Smooth muscle cell (in vitro differentiated cells): ENCODE measurements at regions not wholly inside any gene's neighbourhood (a gene's known extent, or its start where the extent isn't known, plus 50 kb on each side); places are given as distances from the start of the nearest gene placed in this dataset.
"Not testable (repeated sequence)": the region's sequence is repeated elsewhere in the genome, so short reads cannot be mapped to it uniquely, and the experiment has no call there.

ENCODE experiments used
- DNase-seq: peaks from one replicate; lab custom pipeline; 2025; ENCODE audit not compliant: unreplicated experiment; lab: John Stamatoyannopoulos, UW
- H2AFZ ChIP-seq: fragments of 200-600 bp; sonication (generic); 2 replicates; pipeline ENCODE4 v1.6.0; 2016; ENCODE audit warnings: antibody characterized with exemption, low read depth, mild to moderate bottlenecking
- H3F3A ChIP-seq: fragments of 200-600 bp; sonication (generic); 2 replicates; pipeline ENCODE4 v1.6.0; 2017; ENCODE audit warnings: antibody characterized with exemption, low read depth
- H3K27ac ChIP-seq: fragments of 200-600 bp; sonication (generic); 2 replicates; pipeline ENCODE4 v1.5.1; 2016; ENCODE audit warnings: low read depth, mild to moderate bottlenecking
- H3K27me3 ChIP-seq: fragments of 200-600 bp; sonication (generic); 2 replicates; pipeline ENCODE4 v1.6.1; 2016; ENCODE audit warnings: low read depth, mild to moderate bottlenecking
- H3K36me3 ChIP-seq: fragments of 200-600 bp; sonication (generic); 2 replicates; pipeline ENCODE4 v1.5.1; 2016; ENCODE audit warnings: low read depth
- H3K4me1 ChIP-seq: fragments of 200-600 bp; sonication (generic); 2 replicates; pipeline ENCODE4 v1.5.1; 2016; ENCODE audit warnings: low read depth
- H3K4me2 ChIP-seq: fragments of 200-600 bp; sonication (generic); 2 replicates; pipeline ENCODE4 v1.6.0; 2016; ENCODE audit warnings: mild to moderate bottlenecking
- H3K4me3 ChIP-seq: fragments of 200-600 bp; sonication (generic); 2 replicates; pipeline ENCODE4 v1.5.1; 2016; ENCODE audit warnings: mild to moderate bottlenecking
- H3K79me2 ChIP-seq: fragments of 200-600 bp; sonication (generic); 2 replicates; pipeline ENCODE4 v1.6.0; 2016; ENCODE audit warnings: low read depth, mild to moderate bottlenecking
- H3K9ac ChIP-seq: fragments of 200-600 bp; sonication (generic); 2 replicates; pipeline ENCODE4 v1.6.0; 2016; ENCODE audit warnings: low read depth
- H3K9me3 ChIP-seq: fragments of 200-600 bp; sonication (generic); replicated peaks from 2 replicates; pipeline ENCODE4 v1.5.1; 2016; ENCODE audit warnings: low read depth
- H4K20me1 ChIP-seq: fragments of 200-600 bp; sonication (generic); 2 replicates; pipeline ENCODE4 v1.6.0; 2016; ENCODE audit warnings: low read depth
- CTCF ChIP-seq: fragments of 200-600 bp; sonication (generic); IDR thresholded peaks from 2 replicates; pipeline ENCODE4 v1.5.1; 2017; ENCODE audit warnings: borderline replicate concordance, mild to moderate bottlenecking, antibody characterized with exemption; ENCODE audit not compliant: insufficient read depth, poor library complexity, severe bottlenecking
- WGBS: methylation state at CpG from one replicate; pipeline ENCODE4 v1.1.7; 2016; ENCODE audit warnings: low lambda C conversion rate; 5-methylcytosine and 5-hydroxymethylcytosine counted together

GRCh38 chr18:30596635-30597034 lies 445.9 kb downstream of the DSC3 start:
- no peak for DNase-seq
- Histone ChIP-seq H3F3A (no peaks in the 10 kb centered on the region), H3K79me2 (no peaks in the 10 kb centered on the region), H3K9me3 (no peaks in the 10 kb centered on the region), H3K4me2 (no peak overlapping the region), H3K27ac (no peak overlapping the region), H3K27me3 (no peaks in the 10 kb centered on the region), H3K4me3 (no peak overlapping the region), H3K9ac (no peak overlapping the region), H4K20me1 (no peaks in the 10 kb centered on the region), H2AFZ (no peak overlapping the region), H3K4me1 (peaks cover 6% of the 10 kb centered on the region), H3K36me3 (no peaks in the 10 kb centered on the region)
- no peak for TF ChIP-seq CTCF

GRCh38 chr18:30595942-30596341 lies 446.6 kb downstream of the DSC3 start:
- no peaks in the 10 kb centered on the region for H4K20me1 ChIP-seq
- no peak overlapping the region for H2AFZ ChIP-seq
- no peaks in the 10 kb centered on the region for H3K79me2 ChIP-seq
- peaks cover 6% of the 10 kb centered on the region for H3K4me1 ChIP-seq
- H3K27ac ChIP-seq, result no peak overlapping the region
- no peaks in the 10 kb centered on the region for H3K9me3 ChIP-seq
- DNase-seq, result no peak
- no peak overlapping the region for H3K4me3 ChIP-seq
- no peaks in the 10 kb centered on the region for H3F3A ChIP-seq
- H3K36me3 ChIP-seq, result no peaks in the 10 kb centered on the region
- WGBS, result 93% methylated on average over 1 of the region's 1 CpG
- no peak overlapping the region for H3K4me2 ChIP-seq
- H3K9ac ChIP-seq, result no peak overlapping the region
- no peak for TF ChIP-seq CTCF
- H3K27me3 ChIP-seq, result no peaks in the 10 kb centered on the region

- not testable (repeated sequence) for H2AFZ ChIP-seq, DNase-seq, H3K4me2 ChIP-seq, H3K9ac ChIP-seq, H3K4me1 ChIP-seq, H3F3A ChIP-seq, H3K36me3 ChIP-seq, H3K79me2 ChIP-seq, H3K4me3 ChIP-seq, H3K27me3 ChIP-seq, H3K27ac ChIP-seq, H4K20me1 ChIP-seq, H3K9me3 ChIP-seq
- 93% methylated on average over 18 of the region's 18 CpGs for WGBS
Measured at GRCh38 chr18:30594911-30595310, 447.6 kb downstream of the DSC3 start.

GRCh38 chr18:30591462-30591861 lies 451.1 kb downstream of the DSC3 start:
- H3K4me3 ChIP-seq, result no peak overlapping the region
- no peaks in the 10 kb centered on the region for H3K27me3 ChIP-seq
- no peaks in the 10 kb centered on the region for H3K36me3 ChIP-seq
- no peak for DNase-seq
- H3F3A ChIP-seq, result no peaks in the 10 kb centered on the region
- H3K4me2 ChIP-seq, result no peak overlapping the region
- no peak for TF ChIP-seq CTCF
- H3K79me2 ChIP-seq, result no peaks in the 10 kb centered on the region
- no peaks in the 10 kb centered on the region for H4K20me1 ChIP-seq
- no peaks in the 10 kb centered on the region for H3K9me3 ChIP-seq
- peaks cover 6% of the 10 kb centered on the region for H3K4me1 ChIP-seq
- H3K27ac ChIP-seq, result no peak overlapping the region
- H3K9ac ChIP-seq, result no peak overlapping the region
- no peak overlapping the region for H2AFZ ChIP-seq
